KOPT-K1 (cell line): ENCODE measurements at regions not wholly inside any gene's neighbourhood (a gene's known extent, or its start where the extent isn't known, plus 50 kb on each side); places are given as distances from the start of the nearest gene placed in this dataset.

ENCODE experiments used
- H3K27ac ChIP-seq: fragments of 200-600 bp; sonication (generic); 2 replicates; pipeline ENCODE4 v1.5.1; 2016; ENCODE audit warnings: antibody characterized with exemption, mild to moderate bottlenecking, low read depth, low read length; ENCODE audit not compliant: poor library complexity, severe bottlenecking
- H3K36me3 ChIP-seq: fragments of 200-600 bp; sonication (generic); 2 replicates; pipeline ENCODE4 v1.5.1; 2017; ENCODE audit warnings: antibody characterized with exemption, mild to moderate bottlenecking, low read length, moderate library complexity; ENCODE audit not compliant: insufficient read depth
- H3K9me3 ChIP-seq: fragments of 200-600 bp; sonication (generic); 2 replicates; pipeline ENCODE4 v1.5.1; 2017; ENCODE audit warnings: antibody characterized with exemption, low read length, mild to moderate bottlenecking; ENCODE audit not compliant: insufficient read depth, poor library complexity, severe bottlenecking

GRCh38 chr2:239756790-239757760 is 268.1 kb downstream of the NDUFA10 start:
- Histone ChIP-seq H3K27ac (no peak overlapping the region), H3K9me3 (no peaks in the 10 kb centered on the region), H3K36me3 (no peaks in the 10 kb centered on the region)

GRCh38 chr2:239756031-239756789 is 268.9 kb downstream of the NDUFA10 start:
- Histone ChIP-seq H3K9me3 (no peaks in the 10 kb centered on the region), H3K27ac (no peak overlapping the region), H3K36me3 (no peaks in the 10 kb centered on the region)

GRCh38 chr2:239753401-239753837 is 271.7 kb downstream of the NDUFA10 start:
- Histone ChIP-seq H3K27ac (no peak overlapping the region), H3K36me3 (no peaks in the 10 kb centered on the region), H3K9me3 (no peaks in the 10 kb centered on the region)

- Histone ChIP-seq H3K36me3 (no peaks in the 10 kb centered on the region), H3K27ac (peak overlapping the region; percentile 82), H3K9me3 (no peaks in the 10 kb centered on the region)
These were observed 272.2 kb downstream of the NDUFA10 start for GRCh38 chr2:239752951-239753350.

GRCh38 chr2:239751679-239752355 is 273.3 kb downstream of the NDUFA10 start:
- no peaks in the 10 kb centered on the region for H3K36me3 ChIP-seq
- H3K9me3 ChIP-seq: no peaks in the 10 kb centered on the region
- H3K27ac ChIP-seq: peak overlapping the region; percentile 82

- Histone ChIP-seq H3K9me3 (no peaks in the 10 kb centered on the region), H3K36me3 (no peaks in the 10 kb centered on the region), H3K27ac (peak overlapping the region; percentile 82)
These were observed 274.0 kb downstream of the NDUFA10 start for GRCh38 chr2:239750929-239751678.

GRCh38 chr2:239750045-239750835 is 274.9 kb downstream of the NDUFA10 start:
- no peaks in the 10 kb centered on the region for H3K9me3 ChIP-seq
- peak overlapping the region; percentile 82 for H3K27ac ChIP-seq
- H3K36me3 ChIP-seq: no peaks in the 10 kb centered on the region

- H3K27ac ChIP-seq: no peak overlapping the region
- H3K9me3 ChIP-seq: no peaks in the 10 kb centered on the region
- H3K36me3 ChIP-seq: no peaks in the 10 kb centered on the region
These were observed 275.8 kb downstream of the NDUFA10 start for GRCh38 chr2:239749272-239749873.

GRCh38 chr2:239748811-239749210 is 276.3 kb downstream of the NDUFA10 start:
- Histone ChIP-seq H3K36me3 (no peaks in the 10 kb centered on the region), H3K9me3 (no peaks in the 10 kb centered on the region), H3K27ac (no peak overlapping the region)

GRCh38 chr2:239747771-239748170 is 277.4 kb downstream of the NDUFA10 start:
- no peaks in the 10 kb centered on the region for H3K36me3 ChIP-seq
- no peaks in the 10 kb centered on the region for H3K9me3 ChIP-seq
- no peak overlapping the region for H3K27ac ChIP-seq

GRCh38 chr2:239747274-239747673 is 277.9 kb downstream of the NDUFA10 start:
- no peaks in the 10 kb centered on the region for H3K36me3 ChIP-seq
- H3K9me3 ChIP-seq: no peaks in the 10 kb centered on the region
- no peak overlapping the region for H3K27ac ChIP-seq

GRCh38 chr2:239746559-239747246 is 278.4 kb downstream of the NDUFA10 start:
- Histone ChIP-seq H3K27ac (no peak overlapping the region), H3K36me3 (no peaks in the 10 kb centered on the region), H3K9me3 (no peaks in the 10 kb centered on the region)
